Common myeloid progenitor, CD34-positive (primary cell): ENCODE measurements at regions not wholly inside any gene's neighbourhood (a gene's known extent, or its start where the extent isn't known, plus 50 kb on each side); places are given as distances from the start of the nearest gene placed in this dataset.

Experiments used
- CTCF ChIA-PET: fragments of 350-600 bp; sonication (Branson Sonifier 250); formaldehyde crosslinking; loops from one replicate; lab custom pipeline; 2021; ENCODE audit warnings: antibody characterized with exemption; lab: Charles Lee
- POLR2A ChIA-PET: fragments of 350-600 bp; sonication (Branson Sonifier 250); formaldehyde crosslinking; loops from one replicate; lab custom pipeline; 2021; ENCODE audit warnings: antibody characterized with exemption; lab: Charles Lee
- DNase-seq, 3 donors: peaks; one replicate each; pipeline versions ENCODE4 v3.0.0 to v3.0.0-alpha.2; 2013
- H3K27ac ChIP-seq, 2 experiments: 1 replicate in 1 of 2; 2 replicates in 1 of 2; pipeline ENCODE4 v1.7.0; 2013; ENCODE audit warnings: inconsistent platforms in 2 of 2, low read length in 2 of 2, mild to moderate bottlenecking in 2 of 2, low read depth in 1 of 2, moderate library complexity in 1 of 2; ENCODE audit not compliant: severe bottlenecking in 2 of 2, insufficient read depth in 1 of 2, poor library complexity in 1 of 2
- H3K27me3 ChIP-seq, 5 experiments: replicated peaks in 2 of 5; 1 replicate in 3 of 5; 2 replicates in 2 of 5; pipeline versions ENCODE4 v1.6.1 to v1.7.0; 2013; ENCODE audit warnings: low read length in 4 of 5, mild to moderate bottlenecking in 2 of 5, moderate library complexity in 2 of 5, inconsistent platforms in 1 of 5; ENCODE audit not compliant: insufficient read depth in 5 of 5, control insufficient read depth in 4 of 5
- H3K36me3 ChIP-seq, 4 experiments: 1 replicate in 2 of 4; 2 replicates in 2 of 4; pipeline versions ENCODE4 v1.6.1 to v1.7.0; 2013; ENCODE audit warnings: low read length in 3 of 4, control low read depth in 1 of 4, mild to moderate bottlenecking in 1 of 4; ENCODE audit not compliant: control insufficient read depth in 4 of 4, insufficient read depth in 4 of 4
- H3K4me1 ChIP-seq, 4 experiments: 1 replicate in 3 of 4; 2 replicates in 1 of 4; pipeline versions ENCODE4 v1.6.1 to v1.7.1; 2013; ENCODE audit warnings: low read length in 3 of 4, mild to moderate bottlenecking in 3 of 4, control low read depth in 1 of 4, inconsistent platforms in 1 of 4, moderate library complexity in 1 of 4; ENCODE audit not compliant: control insufficient read depth in 4 of 4, insufficient read depth in 4 of 4; ENCODE audit errors: control extremely low read depth in 1 of 4
- H3K4me3 ChIP-seq, 7 experiments: 1 replicate in 4 of 7; 2 replicates in 3 of 7; pipeline versions ENCODE4 v1.5.1 to v1.7.0; 2013; ENCODE audit warnings: mild to moderate bottlenecking in 7 of 7, low read length in 6 of 7, moderate library complexity in 6 of 7, inconsistent platforms in 2 of 7, low read depth in 2 of 7, control low read depth in 1 of 7; ENCODE audit not compliant: insufficient read depth in 4 of 7, control insufficient read depth in 1 of 7; ENCODE audit errors: extremely low read depth in 1 of 7
- H3K9me3 ChIP-seq, 5 experiments: 1 replicate in 4 of 5; 2 replicates in 1 of 5; pipeline versions ENCODE4 v1.6.1 to v1.7.1; 2013; ENCODE audit warnings: low read length in 4 of 5, mild to moderate bottlenecking in 2 of 5, inconsistent platforms in 1 of 5, low read depth in 1 of 5, moderate library complexity in 1 of 5; ENCODE audit not compliant: control insufficient read depth in 4 of 5, insufficient read depth in 2 of 5; ENCODE audit errors: control extremely low read depth in 1 of 5
- WGBS: methylation state at CpG from one replicate; pipeline ENCODE4 v1.1.5; 2013; ENCODE audit not compliant: insufficient coverage; 5-methylcytosine and 5-hydroxymethylcytosine counted together

DNA sequence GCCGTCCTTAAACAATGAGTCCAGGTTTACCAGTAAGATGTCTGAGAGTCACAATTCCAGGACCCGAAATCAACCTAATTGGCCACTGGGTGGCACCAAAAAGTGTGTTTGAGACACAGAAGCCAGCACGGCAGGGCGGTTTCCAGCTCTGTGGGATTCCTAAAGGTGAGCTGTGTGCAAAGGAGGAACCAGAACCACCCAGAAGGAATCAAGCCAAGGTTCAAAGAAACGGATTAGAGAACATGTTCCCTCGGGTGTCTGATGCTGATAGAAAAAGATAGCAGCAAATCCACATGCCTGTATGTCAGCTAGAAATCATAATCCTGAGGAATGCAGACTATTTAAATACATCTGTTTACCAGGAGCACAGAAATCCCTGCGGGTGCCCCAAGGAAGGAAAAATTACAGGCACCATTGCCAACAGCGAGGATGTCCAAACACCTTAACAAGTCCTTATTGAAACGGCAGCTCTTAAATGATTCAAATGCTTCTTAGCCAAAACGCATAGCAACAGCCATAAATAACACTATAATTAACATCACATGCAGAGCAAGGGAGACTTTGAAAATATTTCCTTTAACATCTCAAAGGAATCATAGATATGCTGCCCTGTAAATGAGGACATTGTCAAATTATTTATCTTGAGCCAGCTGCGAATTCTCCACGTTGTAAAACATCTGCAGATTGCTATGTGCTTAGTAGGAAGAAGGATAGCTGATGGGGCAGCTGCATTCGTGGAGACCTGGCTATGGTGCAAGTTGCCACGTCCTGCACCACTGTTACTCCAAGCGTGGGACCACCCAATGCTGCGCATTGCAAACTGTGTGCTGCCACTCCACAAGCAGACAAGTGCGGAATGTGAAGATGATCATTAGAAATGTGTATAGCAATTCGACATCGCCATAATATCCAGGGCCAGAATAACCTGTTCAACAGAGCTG lies 318.7 kb upstream of the NCKAP5 start:
- ChIA-PET POLR2A (interaction anchor here (0.6 kb wide), 2 partner anchors 33 to 650 kb away, joined by 3 to 4 read pairs; no protein-coding TSS in a partner anchor), CTCF (interaction anchor here (0.6 to 10.6 kb wide), 12 partner anchors 231 to 775 kb away, joined by 3 to 88 read pairs (median 4); no protein-coding TSS in a partner anchor)
- no peaks in the 10 kb centered on the region for H3K36me3 ChIP-seq
- no peaks in the 10 kb centered on the region for H3K9me3 ChIP-seq
- H3K4me3 ChIP-seq: no peak overlapping the region
- peaks cover 0 to 6% (median 2%) of the 10 kb centered on the region in 5 experiments for H3K27me3 ChIP-seq
- DNase-seq: peak; percentile 49 to 67 (median 63)
- H3K4me1 ChIP-seq: no peaks in the 10 kb centered on the region
- H3K27ac ChIP-seq: no peak overlapping the region
- WGBS: 60% methylated on average over 16 of the region's 19 CpGs

DNA sequence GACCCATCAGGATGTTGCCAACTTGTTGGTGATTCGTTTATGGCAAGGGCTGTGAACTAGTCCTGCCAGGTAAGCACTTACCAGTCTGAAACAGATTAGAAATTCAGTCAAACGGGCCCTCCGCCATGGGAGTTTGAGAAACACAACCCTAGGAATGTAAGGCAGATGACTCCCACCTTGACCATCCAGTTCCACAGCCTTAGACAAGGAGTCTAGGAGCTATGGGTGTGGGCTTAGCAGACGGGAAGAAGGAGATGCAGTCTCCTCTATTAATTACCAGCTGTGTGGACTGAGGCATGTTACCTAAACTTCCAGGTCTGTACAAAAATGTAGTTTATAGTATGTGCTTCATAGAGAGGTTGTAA lies 319.4 kb upstream of the NCKAP5 start:
- Histone ChIP-seq H3K27me3 (peaks cover 0 to 6% (median 2%) of the 10 kb centered on the region in 5 experiments), H3K36me3 (no peaks in the 10 kb centered on the region), H3K4me1 (no peaks in the 10 kb centered on the region), H3K27ac (no peak overlapping the region), H3K4me3 (no peak overlapping the region), H3K9me3 (no peaks in the 10 kb centered on the region)
- WGBS: 88% methylated on average over 3 of the region's 4 CpGs
- no peak for DNase-seq
- POLR2A ChIA-PET: interaction anchor here (0.6 kb wide), 1 partner anchor 33 kb away, joined by 3 read pairs; no protein-coding TSS in a partner anchor
- CTCF ChIA-PET: interaction anchor here (0.6 to 10.6 kb wide), 8 partner anchors 230 to 776 kb away, joined by 3 to 88 read pairs (median 10); no protein-coding TSS in a partner anchor

DNA sequence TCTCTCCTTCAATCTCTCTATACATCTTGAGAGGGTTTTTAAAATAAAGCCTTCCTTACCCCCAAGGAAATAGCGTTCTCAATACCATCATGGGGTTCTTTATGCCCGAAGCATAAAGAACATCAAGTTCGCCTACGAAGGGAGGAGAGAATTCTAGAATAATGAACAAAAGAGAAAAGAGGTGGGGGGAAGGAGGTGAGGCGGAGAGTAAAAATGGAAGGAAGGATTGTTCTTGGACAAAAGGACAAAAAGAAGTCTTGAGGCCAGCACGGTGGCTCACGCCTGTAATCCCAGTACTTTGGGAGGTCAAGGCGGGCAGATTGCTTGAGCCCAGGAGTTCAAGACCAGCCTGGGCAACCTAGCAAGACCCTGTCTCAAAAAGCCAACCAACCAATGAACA lies 319.8 kb upstream of the NCKAP5 start:
- POLR2A ChIA-PET: no interaction called here

DNA sequence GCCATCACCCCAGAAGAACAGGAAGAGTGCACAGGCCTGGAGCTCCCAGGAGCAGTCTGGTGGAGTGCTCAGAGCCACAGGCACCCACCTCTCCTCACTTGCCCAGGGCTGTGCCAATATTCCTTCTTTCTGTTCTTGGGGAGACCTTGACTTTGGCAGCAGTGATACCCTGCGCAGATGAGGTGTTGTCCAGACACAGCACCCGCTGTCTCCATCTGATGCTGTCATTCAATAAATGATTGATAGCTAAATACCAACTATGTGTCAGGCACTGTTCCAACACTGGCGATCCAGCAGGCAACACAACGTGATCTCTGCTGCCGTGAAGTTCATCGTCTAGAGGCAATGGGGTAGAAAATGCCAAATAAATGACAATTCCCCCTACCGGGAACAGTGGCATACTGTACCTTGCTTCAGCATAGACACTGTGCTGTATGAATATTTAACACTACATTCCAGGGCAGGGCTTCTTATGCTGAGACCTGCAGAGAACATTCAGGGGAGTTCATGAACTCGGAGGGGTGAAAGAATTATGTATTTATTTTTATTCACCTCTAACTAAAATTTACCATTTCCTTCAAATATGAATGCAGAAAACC lies 320.5 kb upstream of the NCKAP5 start:
- CTCF ChIA-PET: interaction anchor here (2.2 to 10.6 kb wide), 4 partner anchors 318 to 562 kb away, joined by 8 to 88 read pairs (median 12); no protein-coding TSS in a partner anchor
- Histone ChIP-seq H3K4me3 (no peak overlapping the region), H3K27ac (no peak overlapping the region), H3K36me3 (no peaks in the 10 kb centered on the region), H3K4me1 (no peaks in the 10 kb centered on the region), H3K27me3 (peaks cover 0 to 6% (median 3%) of the 10 kb centered on the region in 5 experiments), H3K9me3 (peaks cover 0 to 3% (median 0%) of the 10 kb centered on the region in 5 experiments)
- no peak for DNase-seq
- POLR2A ChIA-PET: no interaction called here
- 93% methylated on average over 3 of the region's 8 CpGs for WGBS

More for the DNA sequence above, 319.8 kb upstream of the NCKAP5 start:
- CTCF ChIA-PET: interaction anchor here (0.6 to 10.6 kb wide), 4 partner anchors 358 to 776 kb away, joined by 3 to 88 read pairs (median 12); no protein-coding TSS in a partner anchor
- no peak for DNase-seq
- Histone ChIP-seq H3K36me3 (no peaks in the 10 kb centered on the region), H3K4me3 (no peak overlapping the region), H3K4me1 (no peaks in the 10 kb centered on the region), H3K9me3 (no peaks in the 10 kb centered on the region), H3K27me3 (peaks cover 0 to 6% (median 2%) of the 10 kb centered on the region in 5 experiments), H3K27ac (no peak overlapping the region)
- WGBS: 94% methylated on average over 7 of the region's 8 CpGs

DNA sequence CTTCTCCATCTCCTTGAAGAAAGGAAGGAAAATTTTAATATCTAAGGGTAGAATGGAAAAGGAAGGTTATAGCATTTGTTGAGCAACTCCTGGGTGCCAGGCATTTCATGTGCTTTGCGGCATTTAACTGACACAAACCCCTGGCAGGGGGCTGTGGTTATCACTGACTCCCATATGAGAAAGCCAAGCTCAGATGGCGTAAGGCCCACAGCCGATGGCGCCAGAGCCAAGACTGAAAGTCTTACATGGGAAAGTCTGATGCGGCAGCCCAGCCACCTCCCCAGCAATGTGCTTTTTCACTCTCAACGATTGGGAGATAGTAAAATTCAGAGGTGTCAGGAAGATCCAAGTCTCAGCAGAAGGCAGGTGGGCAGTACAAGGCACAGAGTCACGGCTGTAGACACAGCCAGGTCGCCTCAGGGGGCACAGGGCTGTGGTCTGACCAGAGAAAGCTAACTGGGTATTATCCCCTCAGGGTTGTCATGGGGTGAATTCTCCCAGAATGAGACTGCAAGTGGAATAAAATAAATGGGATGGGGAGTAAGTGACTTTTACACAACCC lies 324.2 kb upstream of the NCKAP5 start:
- peaks cover 0 to 6% (median 2%) of the 10 kb centered on the region in 5 experiments for H3K9me3 ChIP-seq
- DNase-seq: no peak
- H3K4me1 ChIP-seq: no peaks in the 10 kb centered on the region
- WGBS: 70% methylated on average over 7 of the region's 8 CpGs
- H3K36me3 ChIP-seq: no peaks in the 10 kb centered on the region
- peaks cover 0 to 3% (median 3%) of the 10 kb centered on the region in 5 experiments for H3K27me3 ChIP-seq
- ChIA-PET CTCF (no interaction called here), POLR2A (no interaction called here)
- no peak overlapping the region for H3K27ac ChIP-seq
- no peak overlapping the region for H3K4me3 ChIP-seq

DNA sequence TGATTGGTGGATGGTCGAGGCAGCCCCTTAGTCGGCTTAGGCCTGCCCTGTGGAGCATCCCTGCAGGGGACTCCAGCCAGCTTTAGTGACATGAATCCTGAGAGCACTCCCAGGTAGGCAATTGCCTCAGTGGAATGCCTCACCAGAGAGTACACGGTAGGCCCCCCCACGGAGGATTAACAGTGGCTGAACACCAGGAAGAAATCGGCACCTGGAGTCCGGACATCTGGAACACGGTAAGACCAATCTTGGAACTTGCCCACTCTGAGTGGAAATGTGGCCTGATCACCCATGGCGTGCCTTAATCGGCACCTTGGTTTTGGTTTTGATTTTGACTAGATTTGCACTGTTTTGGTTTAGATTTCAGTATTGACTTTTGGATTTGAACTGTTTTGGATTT lies 326.2 kb upstream of the NCKAP5 start:
- CTCF ChIA-PET: no interaction called here
- H3K4me1 ChIP-seq: no peaks in the 10 kb centered on the region
- DNase-seq: no peak
- peaks cover 0 to 6% (median 4%) of the 10 kb centered on the region in 5 experiments for H3K9me3 ChIP-seq
- H3K4me3 ChIP-seq: no peak overlapping the region
- WGBS: 96% methylated on average over 9 of the region's 9 CpGs
- peaks cover 0 to 3% (median 0%) of the 10 kb centered on the region in 5 experiments for H3K27me3 ChIP-seq
- POLR2A ChIA-PET: no interaction called here
- no peak overlapping the region for H3K27ac ChIP-seq
- H3K36me3 ChIP-seq: no peaks in the 10 kb centered on the region
